Progenitor cell of endocrine pancreas (in vitro differentiated cells): ENCODE measurements at regions not wholly inside any gene's neighbourhood (a gene's known extent, or its start where the extent isn't known, plus 50 kb on each side); places are given as distances from the start of the nearest gene placed in this dataset.

ENCODE experiments used
- DNase-seq: peaks from one replicate; pipeline ENCODE4 v3.0.0; 2021; ENCODE audit warnings: low spot score; ENCODE audit not compliant: unreplicated experiment
- H3K27ac Mint-ChIP-seq: 2 replicates; pipeline ENCODE4 v1.8.0; 2021; ENCODE audit warnings: mild to moderate bottlenecking, moderate library complexity, mixed read lengths
- H3K27me3 Mint-ChIP-seq: 2 replicates; pipeline ENCODE4 v1.8.0; 2021; ENCODE audit warnings: mixed read lengths
- H3K36me3 Mint-ChIP-seq: 2 replicates; pipeline ENCODE4 v1.8.0; 2022; ENCODE audit warnings: mixed read lengths; ENCODE audit not compliant: insufficient read depth
- H3K4me1 Mint-ChIP-seq: 2 replicates; pipeline ENCODE4 v1.8.0; 2021; ENCODE audit warnings: low read depth, mixed read lengths
- H3K4me3 Mint-ChIP-seq: 2 replicates; pipeline ENCODE4 v1.8.0; 2021; ENCODE audit warnings: low read depth, mild to moderate bottlenecking, moderate library complexity, mixed read lengths
- H3K9me3 Mint-ChIP-seq: 2 replicates; pipeline ENCODE4 v1.8.0; 2021; ENCODE audit warnings: low read depth, mixed read lengths
- CTCF ChIP-seq: fragments of 200-600 bp; sonication (generic); IDR thresholded peaks from one replicate; pipeline ENCODE4 v1.5.0; 2021; ENCODE audit warnings: antibody characterized with exemption, mild to moderate bottlenecking; ENCODE audit not compliant: unreplicated experiment

- H3K27me3 Mint-ChIP-seq = peaks cover 9% of the 10 kb centered on the region
- no peaks in the 10 kb centered on the region for H3K9me3 Mint-ChIP-seq
- no peak for DNase-seq
- no peak overlapping the region for H3K27ac Mint-ChIP-seq
- H3K36me3 Mint-ChIP-seq = no peaks in the 10 kb centered on the region
- peaks cover 12% of the 10 kb centered on the region for H3K4me1 Mint-ChIP-seq
- H3K4me3 Mint-ChIP-seq = no peak overlapping the region
- no peak for TF ChIP-seq CTCF
These were observed 862.6 kb upstream of the GOT2 start for GRCh38 chr16:59596693-59597092.

- Mint-ChIP-seq H3K27me3 (peaks cover 9% of the 10 kb centered on the region), H3K4me3 (no peak overlapping the region), H3K9me3 (peaks cover 3% of the 10 kb centered on the region), H3K36me3 (no peaks in the 10 kb centered on the region), H3K27ac (no peak overlapping the region), H3K4me1 (peaks cover 10% of the 10 kb centered on the region)
- no peak for TF ChIP-seq CTCF
- no peak for DNase-seq
These were observed 859.1 kb upstream of the GOT2 start for GRCh38 chr16:59593194-59593661.

GRCh38 chr16:59591480-59591879 lies 857.4 kb upstream of the GOT2 start:
- H3K9me3 Mint-ChIP-seq = peaks cover 3% of the 10 kb centered on the region
- no peak overlapping the region for H3K27ac Mint-ChIP-seq
- H3K4me3 Mint-ChIP-seq = no peak overlapping the region
- no peak for DNase-seq
- H3K27me3 Mint-ChIP-seq = peaks cover 9% of the 10 kb centered on the region
- no peak for TF ChIP-seq CTCF
- H3K36me3 Mint-ChIP-seq = no peaks in the 10 kb centered on the region
- H3K4me1 Mint-ChIP-seq = peaks cover 8% of the 10 kb centered on the region

DNA sequence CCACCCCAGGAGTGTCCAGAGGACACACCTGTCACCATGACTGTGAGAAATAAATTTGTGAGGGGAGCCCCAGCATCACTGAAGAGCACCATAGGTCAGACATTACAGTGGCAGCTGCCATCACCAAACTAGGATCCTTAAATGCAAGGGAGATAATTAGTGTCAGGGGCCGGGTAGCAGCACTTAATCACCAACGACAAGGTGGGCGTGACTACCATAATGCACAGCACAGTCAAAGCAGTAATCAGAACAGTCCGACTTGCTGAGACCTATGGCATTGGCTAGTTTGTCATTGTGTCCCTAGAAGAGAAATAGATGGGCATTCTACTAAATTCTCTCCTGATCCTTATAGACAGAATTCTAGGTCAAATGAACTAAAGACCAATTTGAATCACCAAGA lies 856.7 kb upstream of the GOT2 start:
- Mint-ChIP-seq H3K27ac (no peak overlapping the region), H3K4me3 (no peak overlapping the region), H3K9me3 (peaks cover 3% of the 10 kb centered on the region), H3K27me3 (peaks cover 9% of the 10 kb centered on the region), H3K4me1 (peaks cover 4% of the 10 kb centered on the region), H3K36me3 (no peaks in the 10 kb centered on the region)
- TF ChIP-seq CTCF = no peak
- DNase-seq = no peak

DNA sequence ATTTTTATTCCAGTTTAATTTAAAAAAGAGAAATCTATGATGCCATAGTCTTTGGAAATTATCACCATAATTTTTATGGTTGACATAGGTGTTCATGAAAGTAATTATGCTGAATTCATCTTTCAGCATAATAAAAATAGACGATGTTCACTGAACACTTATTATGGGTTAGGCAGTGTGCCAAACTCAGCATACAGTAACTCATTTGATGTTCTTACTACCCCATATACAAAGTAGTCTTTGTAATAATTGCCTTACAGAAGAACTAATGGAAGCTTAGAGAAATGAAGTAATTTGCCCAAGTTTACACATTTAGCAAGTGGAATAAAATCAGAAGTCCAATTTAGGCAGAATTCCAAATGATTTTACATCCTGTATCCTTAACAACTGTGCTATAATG lies 852.2 kb upstream of the GOT2 start:
- peaks cover 3% of the 10 kb centered on the region for H3K9me3 Mint-ChIP-seq
- no peak overlapping the region for H3K4me3 Mint-ChIP-seq
- no peak overlapping the region for H3K27ac Mint-ChIP-seq
- H3K27me3 Mint-ChIP-seq = no peaks in the 10 kb centered on the region
- no peak for DNase-seq
- no peak for TF ChIP-seq CTCF
- no peaks in the 10 kb centered on the region for H3K4me1 Mint-ChIP-seq
- no peaks in the 10 kb centered on the region for H3K36me3 Mint-ChIP-seq
